GM18520 (cell line): ENCODE measurements at regions not wholly inside any gene's neighbourhood (a gene's known extent, or its start where the extent isn't known, plus 50 kb on each side); places are given as distances from the start of the nearest gene placed in this dataset.

ENCODE experiments used
- ATAC-seq: cut with Tn5 transposase; IDR thresholded peaks from one replicate; pipeline ENCODE4 v1.9.1; 2021; ENCODE audit not compliant: unreplicated experiment

- ATAC-seq: peak; percentile 71
Measured at GRCh38 chr9:6703898-6704639, 53.7 kb upstream of the KDM4C start.

GRCh38 chr9:6702707-6703106 lies 55.1 kb upstream of the KDM4C start:
- ATAC-seq: no peak

GRCh38 chr9:6696178-6696577 lies 50.6 kb upstream of the GLDC start:
- ATAC-seq: no peak

- ATAC-seq: no peak
Measured at GRCh38 chr9:6695121-6695814, 49.7 kb upstream of the GLDC start.
